BE2C (cell line): ENCODE measurements at regions not wholly inside any gene's neighbourhood (a gene's known extent, or its start where the extent isn't known, plus 50 kb on each side); places are given as distances from the start of the nearest gene placed in this dataset.

Experiments
- DNase-seq: peaks from one replicate; pipeline ENCODE4 v3.0.0-alpha.2; 2020
- H3K27me3 ChIP-seq: fragments of 250-450 bp; sonication (Bioruptor Pico); 2 replicates; pipeline ENCODE4 v1.5.1; 2020; ENCODE audit warnings: mild to moderate bottlenecking
- H3K36me3 ChIP-seq: fragments of 250-450 bp; sonication (Bioruptor Pico); 2 replicates; pipeline ENCODE4 v1.5.1; 2020; ENCODE audit warnings: mild to moderate bottlenecking
- H3K4me1 ChIP-seq: fragments of 250-450 bp; sonication (Bioruptor Pico); 2 replicates; pipeline ENCODE4 v1.5.1; 2020
- H3K4me3 ChIP-seq: 2 replicates; pipeline ENCODE4 v1.5.1; 2011; ENCODE audit warnings: low read depth, low read length
- H3K9me3 ChIP-seq: fragments of 250-450 bp; sonication (Bioruptor Pico); 2 replicates; pipeline ENCODE4 v1.5.1; 2020
- CTCF ChIP-seq: IDR thresholded peaks from 2 replicates; pipeline ENCODE4 v1.5.1; 2012; ENCODE audit warnings: mild to moderate bottlenecking, low read depth, low read length

- DNase-seq, result no peak
- H3K9me3 ChIP-seq, result no peaks in the 10 kb centered on the region
- H3K27me3 ChIP-seq, result no peaks in the 10 kb centered on the region
- no peak for TF ChIP-seq CTCF
- H3K4me1 ChIP-seq, result peaks cover 26% of the 10 kb centered on the region
- H3K36me3 ChIP-seq, result no peaks in the 10 kb centered on the region
- H3K4me3 ChIP-seq, result no peak overlapping the region
Observed at GRCh38 chr11:116317212-116317611, 455.6 kb downstream of the BUD13 start.

DNA sequence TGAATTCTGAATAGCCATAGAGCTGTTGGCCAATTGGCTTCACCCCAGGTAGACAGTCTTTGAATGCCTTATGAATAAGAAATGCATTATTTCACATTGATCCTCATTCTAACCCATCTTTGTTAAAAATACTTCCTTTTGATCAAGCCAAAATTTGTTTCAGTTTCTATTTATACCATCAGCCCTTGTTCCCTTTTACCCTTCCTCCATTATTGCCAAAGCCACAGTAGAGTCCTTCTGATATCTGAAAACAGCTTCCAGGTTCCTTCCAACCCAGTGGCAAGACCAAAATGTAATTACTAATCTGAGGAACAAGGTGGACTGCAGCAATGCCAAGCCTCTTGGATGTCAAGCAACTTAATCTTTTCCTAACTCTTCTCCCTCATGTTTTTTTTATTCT is 458.8 kb downstream of the BUD13 start:
- Histone ChIP-seq H3K9me3 (no peaks in the 10 kb centered on the region), H3K4me3 (no peak overlapping the region), H3K27me3 (no peaks in the 10 kb centered on the region), H3K36me3 (no peaks in the 10 kb centered on the region), H3K4me1 (peaks cover 46% of the 10 kb centered on the region)
- DNase-seq, result no peak
- TF ChIP-seq CTCF, result no peak

- peak; percentile 95 for DNase-seq
- Histone ChIP-seq H3K36me3 (no peaks in the 10 kb centered on the region), H3K27me3 (no peaks in the 10 kb centered on the region), H3K9me3 (no peaks in the 10 kb centered on the region), H3K4me3 (peak overlapping the region; percentile 8), H3K4me1 (peaks cover 46% of the 10 kb centered on the region)
- TF ChIP-seq CTCF, result no peak
Observed at GRCh38 chr11:116312570-116313391, 460.0 kb downstream of the BUD13 start.

DNA sequence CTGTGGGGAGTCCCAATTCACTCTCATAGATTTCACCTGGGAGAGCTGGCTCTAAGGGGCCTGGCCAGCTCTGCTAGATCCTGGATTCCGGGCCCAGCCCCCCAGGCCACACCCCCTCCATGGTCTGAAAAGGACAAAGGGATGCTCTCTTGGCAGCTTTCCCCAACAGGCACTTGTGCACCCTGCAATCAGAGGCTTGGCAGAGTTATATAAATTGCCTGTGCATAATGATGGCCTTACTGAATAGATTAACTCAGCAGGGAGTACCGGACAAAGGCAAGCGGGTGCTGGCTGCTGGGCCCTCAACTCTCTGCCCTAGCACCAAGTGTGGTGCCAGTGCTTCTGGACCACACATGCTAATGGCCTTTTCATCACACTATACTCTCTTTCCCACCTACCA is 461.6 kb downstream of the BUD13 start:
- Histone ChIP-seq H3K4me1 (peaks cover 46% of the 10 kb centered on the region), H3K27me3 (no peaks in the 10 kb centered on the region), H3K9me3 (no peaks in the 10 kb centered on the region; the same call in 1 of the 2 replicates), H3K4me3 (no peak overlapping the region), H3K36me3 (no peaks in the 10 kb centered on the region)
- peak; percentile 36 for DNase-seq
- no peak for TF ChIP-seq CTCF

DNA sequence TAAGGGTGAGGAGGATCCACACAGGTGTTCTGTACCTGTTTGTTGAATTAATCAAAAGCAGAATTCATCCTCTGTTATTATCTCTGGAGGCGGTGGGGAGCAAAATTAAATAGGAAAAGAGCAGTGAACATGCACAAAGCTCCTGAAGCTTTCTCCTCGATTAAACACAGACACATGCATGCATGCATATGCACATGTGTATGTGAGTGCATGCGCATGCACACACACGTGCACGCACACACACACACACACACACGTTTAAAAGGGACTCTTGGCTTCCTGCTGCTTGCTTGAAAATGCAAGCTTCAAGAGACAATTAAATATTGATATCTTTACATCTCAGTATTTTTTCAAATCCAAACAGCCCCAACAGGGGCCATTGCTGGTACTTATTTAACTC is 462.1 kb downstream of the BUD13 start:
- Histone ChIP-seq H3K9me3 (no peaks in the 10 kb centered on the region; the same call in 1 of the 2 replicates), H3K4me3 (no peak overlapping the region), H3K36me3 (no peaks in the 10 kb centered on the region), H3K4me1 (peaks cover 46% of the 10 kb centered on the region), H3K27me3 (no peaks in the 10 kb centered on the region)
- TF ChIP-seq CTCF, result no peak
- no peak for DNase-seq

GRCh38 chr11:116310226-116310625 is 462.6 kb downstream of the BUD13 start:
- Histone ChIP-seq H3K36me3 (no peaks in the 10 kb centered on the region), H3K4me1 (peaks cover 46% of the 10 kb centered on the region), H3K27me3 (no peaks in the 10 kb centered on the region), H3K4me3 (no peak overlapping the region), H3K9me3 (no peaks in the 10 kb centered on the region; the same call in 1 of the 2 replicates)
- no peak for TF ChIP-seq CTCF
- no peak for DNase-seq
